ENCODE measurements at regions not wholly inside any gene's neighbourhood (a gene's known extent, or its start where the extent isn't known, plus 50 kb on each side); places are given as distances from the start of the nearest gene placed in this dataset.

DNA sequence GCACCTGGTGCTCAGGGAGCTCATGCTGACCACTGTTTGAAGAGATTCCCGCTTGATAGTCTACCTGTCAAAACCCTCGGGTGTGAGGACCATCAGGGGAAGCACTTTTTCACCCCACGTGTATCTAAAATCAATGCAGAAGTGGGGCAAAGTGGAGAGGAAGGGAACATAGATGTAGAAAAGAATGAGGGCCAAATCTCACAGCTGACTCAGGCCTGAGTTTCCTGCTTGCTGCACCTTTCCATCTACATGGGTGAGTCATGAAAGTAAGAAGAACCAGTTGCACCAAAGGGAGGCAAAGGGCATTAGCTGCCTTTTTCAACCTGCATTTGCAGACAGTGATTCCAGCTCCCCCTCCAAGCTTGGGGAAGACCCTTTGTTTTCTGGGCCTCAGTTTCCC is 100.2 kb upstream of the MYCN start:
- no peak for TF ChIP-seq CTCF (IDR thresholded peaks at IDR 0.05)
- no peak for TF ChIP-seq POLR2A (IDR thresholded peaks at IDR 0.05)
- no peak for TF ChIP-seq EP300 (IDR thresholded peaks at IDR 0.05)
